A549 (cell line): ENCODE measurements at regions not wholly inside any gene's neighbourhood (a gene's known extent, or its start where the extent isn't known, plus 50 kb on each side); places are given as distances from the start of the nearest gene placed in this dataset.

Experiments
- ATAC-seq, 2 experiments: fragments of 200-7000 bp in 1 of 2; fragments of >200 bp in 1 of 2; cut with Nextera tagmentation in 1 of 2; cut with Tn5 transposase in 1 of 2; 3 replicates each; pipeline versions ENCODE4 v1.8.0 to v1.9.1; 2018 to 2020; ENCODE audit warnings: mild to moderate bottlenecking in 1 of 2, moderate library complexity in 1 of 2
- CTCF ChIA-PET: fragments of 300-600 bp; sonication (Branson Sonifier 250); formaldehyde crosslinking; extraction: SDS; loops from one replicate; lab custom pipeline; 2021; ENCODE audit warnings: antibody characterized with exemption, inconsistent platforms; lab: Yijun Ruan, JAX
- POLR2A ChIA-PET: fragments of 350-600 bp; formaldehyde crosslinking; extraction: SDS; loops from one replicate; lab custom pipeline; 2021; ENCODE audit warnings: antibody characterized with exemption, inconsistent platforms; lab: Yijun Ruan, JAX
- DNase-seq, 2 experiments: peaks; one replicate each; pipeline versions ENCODE4 v3.0.0 to v3.0.0-alpha.2; 2011 to 2016; ENCODE audit warnings: low read depth in 1 of 2, low spot score in 1 of 2
- FAIRE-seq: peaks from 2 replicates; lab custom pipeline; 2011; peaks lifted over from hg19 to GRCh38; lab: Jason Lieb, UNC
- H3K27ac ChIP-seq, 2 experiments: fragments of >200 bp; sonication (Bioruptor Twin); formaldehyde crosslinking; 3 replicates each; pipeline ENCODE4 v1.5.1; 2016 to 2017
- H3K4me1 ChIP-seq: fragments of >200 bp; sonication (Bioruptor Twin); formaldehyde crosslinking; 3 replicates; pipeline ENCODE4 v1.6.1; 2016
- H3K4me2 ChIP-seq: fragments of >200 bp; sonication (Bioruptor Twin); formaldehyde crosslinking; 3 replicates; pipeline ENCODE4 v1.6.1; 2016
- H3K4me3 ChIP-seq: fragments of >200 bp; sonication (Bioruptor Twin); formaldehyde crosslinking; 3 replicates; pipeline ENCODE4 v1.5.1; 2016
- H3K9me3 ChIP-seq: fragments of >200 bp; sonication (Bioruptor Twin); formaldehyde crosslinking; 3 replicates; pipeline ENCODE4 v1.6.1; 2016
- CHD2 ChIP-seq: fragments of 150-350 bp; IDR thresholded peaks from 2 replicates; pipeline ENCODE4 v1.6.1; 2014; ENCODE audit warnings: low read length; ENCODE audit not compliant: partially characterized antibody
- CHD4 ChIP-seq: fragments of 200-600 bp; sonication (generic); IDR thresholded peaks from 2 replicates; pipeline ENCODE4 v1.6.1; 2016; ENCODE audit warnings: antibody characterized with exemption, mild to moderate bottlenecking, borderline replicate concordance
- EHMT2 ChIP-seq: fragments of 200-600 bp; sonication (generic); IDR thresholded peaks from 2 replicates; pipeline ENCODE4 v1.6.1; 2016; ENCODE audit warnings: antibody characterized with exemption, low read depth, mild to moderate bottlenecking, moderate library complexity
- FOSL2 ChIP-seq, 2 experiments: fragments of 450-650 bp in 1 of 2; fragments of >200 bp in 1 of 2; sonication (Bioruptor Twin) in 1 of 2; formaldehyde crosslinking; IDR thresholded peaks; 2 replicates each; pipeline versions ENCODE4 v1.5.0 to v1.6.1; 2016 to 2020; ENCODE audit warnings: mild to moderate bottlenecking in 1 of 2, moderate library complexity in 1 of 2
- FOXS1 ChIP-seq: fragments of 250-450 bp; sonication (Bioruptor Pico); IDR thresholded peaks from 2 replicates; pipeline ENCODE4 v1.5.0; 2020; ENCODE audit warnings: mild to moderate bottlenecking, moderate library complexity
- HES2 ChIP-seq: fragments of >200 bp; sonication (Bioruptor Twin); formaldehyde crosslinking; IDR thresholded peaks from 2 replicates; pipeline ENCODE4 v1.6.1; 2016
- HOXB13 ChIP-seq: fragments of 250-450 bp; sonication (Bioruptor Pico); IDR thresholded peaks from 2 replicates; pipeline ENCODE4 v1.5.0; 2020; ENCODE audit warnings: low read depth, mild to moderate bottlenecking, moderate library complexity
- HOXB5 ChIP-seq: fragments of 250-450 bp; sonication (Bioruptor Pico); IDR thresholded peaks from 2 replicates; pipeline ENCODE4 v1.5.0; 2020; ENCODE audit warnings: mild to moderate bottlenecking, moderate library complexity
- KDM5A ChIP-seq: fragments of 200-600 bp; sonication (generic); IDR thresholded peaks from 2 replicates; pipeline ENCODE4 v1.6.1; 2016; ENCODE audit warnings: antibody characterized with exemption, mild to moderate bottlenecking
- MAX ChIP-seq: IDR thresholded peaks from 2 replicates; pipeline ENCODE4 v1.6.1; 2012
- MAZ ChIP-seq: fragments of 150-350 bp; IDR thresholded peaks from 2 replicates; pipeline ENCODE4 v1.6.1; 2014; ENCODE audit warnings: antibody characterized with exemption, low read depth, low read length, borderline replicate concordance
- NPAS2 ChIP-seq: fragments of 250-450 bp; sonication (Bioruptor Pico); IDR thresholded peaks from 2 replicates; pipeline ENCODE4 v1.8.0; 2022; ENCODE audit warnings: mild to moderate bottlenecking, moderate library complexity, borderline replicate concordance
- RAD21 ChIP-seq, 2 experiments: fragments of >200 bp in 1 of 2; sonication (Bioruptor Twin) in 1 of 2; formaldehyde crosslinking in 1 of 2; IDR thresholded peaks in 1 of 2; conservative IDR thresholded peaks in 1 of 2; 2 replicates in 1 of 2; 3 replicates in 1 of 2; pipeline ENCODE4 v1.6.1; 2012 to 2018; ENCODE audit warnings: inconsistent platforms in 1 of 2
- RARB ChIP-seq: fragments of 250-450 bp; sonication (Bioruptor Pico); IDR thresholded peaks from 2 replicates; pipeline ENCODE4 v1.8.0; 2021; ENCODE audit warnings: mild to moderate bottlenecking, moderate library complexity
- SMC3 ChIP-seq: fragments of >200 bp; sonication (Bioruptor Twin); formaldehyde crosslinking; IDR thresholded peaks from 3 replicates; pipeline ENCODE4 v1.6.1; 2018; ENCODE audit warnings: inconsistent platforms
- USF2 ChIP-seq: fragments of 450-650 bp; IDR thresholded peaks from 2 replicates; pipeline ENCODE4 v1.6.1; 2014; ENCODE audit warnings: antibody characterized with exemption
- ZNF302 ChIP-seq: fragments of 250-450 bp; sonication (Bioruptor Pico); IDR thresholded peaks from 2 replicates; pipeline ENCODE4 v1.9.0; 2021; ENCODE audit warnings: inconsistent platforms, mild to moderate bottlenecking, moderate library complexity
- WGBS: methylation state at CpG from one replicate; pipeline ENCODE4 v1.1.6; 2017; ENCODE audit errors: missing lambda C conversion rate; 5-methylcytosine and 5-hydroxymethylcytosine counted together
- TF ChIP-seq, protein P1 (sequence below): fragments of >200 bp; sonication (Bioruptor Twin); formaldehyde crosslinking; IDR thresholded peaks from 3 replicates; pipeline ENCODE4 v1.6.1; 2016
- TF ChIP-seq, protein P2 (sequence below): fragments of 250-450 bp; sonication (Bioruptor Pico); IDR thresholded peaks from 2 replicates; pipeline ENCODE4 v1.5.0; 2021; ENCODE audit warnings: mild to moderate bottlenecking, moderate library complexity, borderline replicate concordance
- TF ChIP-seq, protein P3 (sequence below): fragments of 250-450 bp; sonication (Bioruptor Pico); IDR thresholded peaks from 2 replicates; pipeline ENCODE4 v1.5.0; 2020; ENCODE audit warnings: low read depth, mild to moderate bottlenecking, moderate library complexity
- TF ChIP-seq, protein P4 (sequence below): IDR thresholded peaks from 2 replicates; pipeline ENCODE4 v1.6.1; 2012

DNA sequence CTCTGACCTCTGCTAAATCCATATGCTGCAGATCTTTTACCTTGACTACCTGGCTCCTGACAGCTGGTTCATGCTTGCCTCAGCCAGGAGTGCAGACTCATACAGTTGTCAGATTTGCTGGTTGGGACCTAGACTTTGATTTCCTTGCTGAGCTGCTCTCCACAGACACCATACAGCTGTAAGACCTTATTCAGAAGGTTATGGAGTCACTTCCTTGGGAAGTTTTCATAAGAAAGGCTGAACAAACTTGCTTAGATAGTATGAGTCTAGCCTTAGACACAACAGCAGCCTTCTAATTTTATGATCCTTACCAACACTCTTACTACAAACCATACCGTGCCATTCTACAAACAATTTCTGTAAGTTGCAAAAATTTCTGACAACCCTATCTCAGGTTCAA is 102.9 kb downstream of the EDN1 start (continued):
- TF ChIP-seq, protein P1, sequence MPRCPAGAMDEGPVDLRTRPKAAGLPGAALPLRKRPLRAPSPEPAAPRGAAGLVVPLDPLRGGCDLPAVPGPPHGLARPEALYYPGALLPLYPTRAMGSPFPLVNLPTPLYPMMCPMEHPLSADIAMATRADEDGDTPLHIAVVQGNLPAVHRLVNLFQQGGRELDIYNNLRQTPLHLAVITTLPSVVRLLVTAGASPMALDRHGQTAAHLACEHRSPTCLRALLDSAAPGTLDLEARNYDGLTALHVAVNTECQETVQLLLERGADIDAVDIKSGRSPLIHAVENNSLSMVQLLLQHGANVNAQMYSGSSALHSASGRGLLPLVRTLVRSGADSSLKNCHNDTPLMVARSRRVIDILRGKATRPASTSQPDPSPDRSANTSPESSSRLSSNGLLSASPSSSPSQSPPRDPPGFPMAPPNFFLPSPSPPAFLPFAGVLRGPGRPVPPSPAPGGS = no peak
- no peak for TF ChIP-seq MAZ

GRCh38 chr6:12394170-12394569 is 104.0 kb downstream of the EDN1 start:
- FAIRE-seq = no peak
- TF ChIP-seq HOXB13 (CRISPR knock-in tag) (no peak), FOSL2 (IDR thresholded peaks at IDR 0.05) (no peak), FOSL2 (CRISPR knock-in tag; IDR thresholded peaks at IDR 0.05) (no peak), SMC3 (no peak)
- TF ChIP-seq, protein P2, sequence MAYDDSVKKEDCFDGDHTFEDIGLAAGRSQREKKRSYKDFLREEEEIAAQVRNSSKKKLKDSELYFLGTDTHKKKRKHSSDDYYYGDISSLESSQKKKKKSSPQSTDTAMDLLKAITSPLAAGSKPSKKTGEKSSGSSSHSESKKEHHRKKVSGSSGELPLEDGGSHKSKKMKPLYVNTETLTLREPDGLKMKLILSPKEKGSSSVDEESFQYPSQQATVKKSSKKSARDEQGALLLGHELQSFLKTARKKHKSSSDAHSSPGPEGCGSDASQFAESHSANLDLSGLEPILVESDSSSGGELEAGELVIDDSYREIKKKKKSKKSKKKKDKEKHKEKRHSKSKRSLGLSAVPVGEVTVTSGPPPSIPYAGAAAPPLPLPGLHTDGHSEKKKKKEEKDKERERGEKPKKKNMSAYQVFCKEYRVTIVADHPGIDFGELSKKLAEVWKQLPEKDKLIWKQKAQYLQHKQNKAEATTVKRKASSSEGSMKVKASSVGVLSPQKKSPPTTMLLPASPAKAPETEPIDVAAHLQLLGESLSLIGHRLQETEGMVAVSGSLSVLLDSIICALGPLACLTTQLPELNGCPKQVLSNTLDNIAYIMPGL = no peak
- ChIA-PET CTCF (interaction anchor here (1.6 kb wide), 1 partner anchor 89 kb away, joined by 3 read pairs; no protein-coding TSS in a partner anchor), POLR2A (no interaction called here)
- WGBS = 88% methylated on average over 3 of the region's 3 CpGs
- Histone ChIP-seq H3K4me3 (no peak overlapping the region), H3K27ac (peak overlapping the region; percentile 28 to 73; a peak in 5 of 6 replicates), H3K9me3 (no peaks in the 10 kb centered on the region), H3K4me1 (peaks cover 17% of the 10 kb centered on the region), H3K4me2 (no peak overlapping the region)
- DNase-seq = no peak
- no peak for ATAC-seq

GRCh38 chr6:12395898-12396297 is 105.7 kb downstream of the EDN1 start:
- Histone ChIP-seq H3K27ac (peak overlapping the region; percentile 57 to 68; a peak in 5 of 6 replicates), H3K9me3 (no peaks in the 10 kb centered on the region)
- FAIRE-seq = no peak
- TF ChIP-seq RAD21 (conservative IDR thresholded peaks at IDR 0.05 in 1 of 2, IDR thresholded peaks at IDR 0.05 in 1 of 2) (peak; percentile 34 to 36; a peak in 3 of 5 replicates), SMC3 (peak; percentile 13; the same call in 1 of the 3 replicates), MAX (no peak)
- TF ChIP-seq, all 56 proteins: peak for 2
- 86% methylated on average over 3 of the region's 3 CpGs for whole genome bisulfite sequencing
- CTCF ChIA-PET = interaction anchor here (0.8 kb wide), 1 partner anchor 98 kb away, joined by 3 read pairs; no protein-coding TSS in a partner anchor
- Histone ChIP-seq H3K4me3 (no peak overlapping the region), H3K4me2 (no peak overlapping the region), H3K4me1 (peaks cover 17% of the 10 kb centered on the region)
- POLR2A ChIA-PET = no interaction called here
- no peak for DNase-seq
- no peak for ATAC-seq

GRCh38 chr6:12401200-12401599 is 111.0 kb downstream of the EDN1 start:
- Histone ChIP-seq H3K4me1 (peaks cover 20% of the 10 kb centered on the region), H3K9me3 (no peaks in the 10 kb centered on the region), H3K4me2 (no peak overlapping the region), H3K27ac (peak overlapping the region in 1 of 2 experiments; percentile 42; a peak in 2 of 6 replicates), H3K4me3 (no peak overlapping the region)
- ChIA-PET CTCF (interaction anchor here (1.4 kb wide), 1 partner anchor 202 kb away, joined by 4 read pairs; no protein-coding TSS in a partner anchor), POLR2A (no interaction called here)
- DNase-seq = no peak
- no peak for ATAC-seq
- no peak for TF ChIP-seq KDM5A
- no peak for TF ChIP-seq EHMT2
- no peak for TF ChIP-seq CHD4
- TF ChIP-seq RARB = no peak
- no peak for TF ChIP-seq NPAS2
- no peak for TF ChIP-seq HES2
- no peak for TF ChIP-seq FOXS1
- TF ChIP-seq HOXB13 (CRISPR knock-in tag) = no peak
- no peak for TF ChIP-seq HOXB5
- TF ChIP-seq, protein P3, sequence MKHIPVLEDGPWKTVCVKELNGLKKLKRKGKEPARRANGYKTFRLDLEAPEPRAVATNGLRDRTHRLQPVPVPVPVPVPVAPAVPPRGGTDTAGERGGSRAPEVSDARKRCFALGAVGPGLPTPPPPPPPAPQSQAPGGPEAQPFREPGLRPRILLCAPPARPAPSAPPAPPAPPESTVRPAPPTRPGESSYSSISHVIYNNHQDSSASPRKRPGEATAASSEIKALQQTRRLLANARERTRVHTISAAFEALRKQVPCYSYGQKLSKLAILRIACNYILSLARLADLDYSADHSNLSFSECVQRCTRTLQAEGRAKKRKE (CRISPR knock-in tag) = no peak
- TF ChIP-seq, protein P4, sequence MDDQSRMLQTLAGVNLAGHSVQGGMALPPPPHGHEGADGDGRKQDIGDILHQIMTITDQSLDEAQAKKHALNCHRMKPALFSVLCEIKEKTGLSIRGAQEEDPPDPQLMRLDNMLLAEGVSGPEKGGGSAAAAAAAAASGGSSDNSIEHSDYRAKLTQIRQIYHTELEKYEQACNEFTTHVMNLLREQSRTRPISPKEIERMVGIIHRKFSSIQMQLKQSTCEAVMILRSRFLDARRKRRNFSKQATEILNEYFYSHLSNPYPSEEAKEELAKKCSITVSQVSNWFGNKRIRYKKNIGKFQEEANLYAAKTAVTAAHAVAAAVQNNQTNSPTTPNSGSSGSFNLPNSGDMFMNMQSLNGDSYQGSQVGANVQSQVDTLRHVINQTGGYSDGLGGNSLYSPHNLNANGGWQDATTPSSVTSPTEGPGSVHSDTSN = no peak
- no peak for TF ChIP-seq ZNF302 (CRISPR knock-in tag)
- no peak for TF ChIP-seq USF2
- no peak for TF ChIP-seq CHD2
- FAIRE-seq = no peak
- 89% methylated on average over 3 of the region's 3 CpGs for WGBS
